B cell (primary cell): ENCODE measurements at regions not wholly inside any gene's neighbourhood (a gene's known extent, or its start where the extent isn't known, plus 50 kb on each side); places are given as distances from the start of the nearest gene placed in this dataset.

ENCODE experiments used
- EZH2 ChIP-seq: IDR thresholded peaks from 2 replicates; pipeline ENCODE4 v1.6.1; 2012; ENCODE audit warnings: borderline replicate concordance, low read depth, mild to moderate bottlenecking, moderate library complexity, low read length; ENCODE audit not compliant: insufficient read depth, poor library complexity, severe bottlenecking
- TF ChIP-seq, protein P1 (sequence below): fragments of 200-600 bp; IDR thresholded peaks from one replicate; pipeline ENCODE4 v1.8.0; 2022; ENCODE audit warnings: antibody characterized with exemption, mild to moderate bottlenecking

DNA sequence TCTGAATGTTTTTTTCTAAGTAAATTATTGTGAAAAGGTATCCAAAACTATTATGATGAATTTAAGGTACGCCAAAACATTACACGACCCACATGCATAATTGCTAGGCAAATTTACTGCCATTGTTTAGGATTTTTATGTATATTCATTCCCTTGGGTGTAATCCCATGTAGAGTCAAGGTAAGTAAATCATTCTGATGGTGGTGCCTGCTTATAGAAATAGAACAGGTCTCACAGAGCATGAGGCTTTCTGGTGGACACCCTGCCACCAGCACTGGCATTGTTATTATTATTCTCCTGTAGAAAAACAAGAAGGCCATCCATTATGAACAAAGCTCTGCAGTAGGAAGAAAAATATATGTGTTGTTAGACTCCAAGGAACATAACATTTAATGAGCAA, 111.7 kb upstream of the ZNF804B start:
- TF ChIP-seq, protein P1, sequence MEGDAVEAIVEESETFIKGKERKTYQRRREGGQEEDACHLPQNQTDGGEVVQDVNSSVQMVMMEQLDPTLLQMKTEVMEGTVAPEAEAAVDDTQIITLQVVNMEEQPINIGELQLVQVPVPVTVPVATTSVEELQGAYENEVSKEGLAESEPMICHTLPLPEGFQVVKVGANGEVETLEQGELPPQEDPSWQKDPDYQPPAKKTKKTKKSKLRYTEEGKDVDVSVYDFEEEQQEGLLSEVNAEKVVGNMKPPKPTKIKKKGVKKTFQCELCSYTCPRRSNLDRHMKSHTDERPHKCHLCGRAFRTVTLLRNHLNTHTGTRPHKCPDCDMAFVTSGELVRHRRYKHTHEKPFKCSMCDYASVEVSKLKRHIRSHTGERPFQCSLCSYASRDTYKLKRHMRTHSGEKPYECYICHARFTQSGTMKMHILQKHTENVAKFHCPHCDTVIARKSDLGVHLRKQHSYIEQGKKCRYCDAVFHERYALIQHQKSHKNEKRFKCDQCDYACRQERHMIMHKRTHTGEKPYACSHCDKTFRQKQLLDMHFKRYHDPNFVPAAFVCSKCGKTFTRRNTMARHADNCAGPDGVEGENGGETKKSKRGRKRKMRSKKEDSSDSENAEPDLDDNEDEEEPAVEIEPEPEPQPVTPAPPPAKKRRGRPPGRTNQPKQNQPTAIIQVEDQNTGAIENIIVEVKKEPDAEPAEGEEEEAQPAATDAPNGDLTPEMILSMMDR, result no peak
- TF ChIP-seq EZH2, result no peak
